Activated CD8-positive, alpha-beta memory T cell treated with anti-CD3 and anti-CD28 coated beads for 1 hour (primary cell): ENCODE measurements at regions not wholly inside any gene's neighbourhood (a gene's known extent, or its start where the extent isn't known, plus 50 kb on each side); places are given as distances from the start of the nearest gene placed in this dataset.
"Not testable (repeated sequence)": the region's sequence is repeated elsewhere in the genome, so short reads cannot be mapped to it uniquely, and the experiment has no call there.

Experiments used
- DNase-seq, 2 donors: peaks; one replicate each; pipeline ENCODE4 v3.0.0-alpha.2; 2020; ENCODE audit warnings: low read depth in 1 of 2; ENCODE audit errors: extremely low read depth in 1 of 2

DNA sequence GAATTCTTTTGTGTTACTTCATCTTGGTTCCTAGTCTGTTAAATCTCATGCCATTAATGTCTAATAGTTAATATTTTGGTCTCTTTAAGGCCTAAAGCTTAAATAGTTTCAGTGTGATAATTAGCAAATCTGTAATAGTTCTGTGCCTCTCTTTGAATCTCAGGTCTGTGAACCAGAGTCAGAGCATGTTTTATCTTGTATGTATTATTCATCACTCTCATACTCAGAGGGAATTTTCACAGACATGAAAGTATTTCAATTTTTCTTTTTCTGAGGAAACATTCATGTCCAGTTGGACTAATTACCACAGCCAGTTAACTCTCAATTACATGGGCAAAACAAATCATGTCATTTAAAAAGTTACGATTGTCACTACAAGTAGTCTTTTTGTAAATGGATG is 931.9 kb upstream of the SLC39A10 start:
- DNase-seq, result no peak

DNA sequence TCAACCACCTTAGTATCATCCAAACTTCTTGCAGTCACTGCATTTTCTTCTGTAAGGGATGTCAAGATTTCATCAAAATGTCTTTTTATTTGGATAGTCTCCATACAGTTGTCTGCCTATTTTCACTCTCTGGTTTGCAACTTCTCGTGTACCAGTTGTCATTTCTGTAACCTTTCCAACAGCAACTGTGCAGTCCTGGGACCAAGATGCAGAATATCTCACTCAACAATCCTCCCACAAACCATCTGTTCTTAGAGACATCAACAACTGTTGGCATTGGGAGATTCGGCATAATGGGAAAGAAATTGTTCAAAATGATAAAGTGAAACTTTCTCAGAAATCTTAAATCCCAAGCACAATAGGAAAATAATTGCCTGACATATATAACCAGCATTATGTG is 933.6 kb upstream of the SLC39A10 start:
- no peak for DNase-seq

DNA sequence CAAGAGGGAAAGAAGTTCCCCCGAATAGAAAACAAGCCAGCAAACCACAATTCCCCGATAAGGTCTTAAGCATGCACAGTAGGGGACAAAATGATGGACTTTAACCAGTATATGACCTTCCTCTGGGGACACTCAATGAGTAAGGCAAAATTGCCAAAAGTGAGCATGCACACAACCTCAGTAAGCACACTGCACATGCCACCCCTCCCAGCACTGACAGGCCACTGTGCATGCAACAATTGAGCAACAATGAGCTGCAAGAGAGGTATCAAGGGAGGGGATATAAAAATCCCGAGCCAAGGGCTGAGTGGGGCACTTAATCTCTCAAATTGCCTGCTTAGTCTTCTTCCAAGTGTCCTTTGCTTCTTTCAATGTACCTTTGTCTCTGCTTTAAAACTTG is 935.8 kb upstream of the SLC39A10 start:
- DNase-seq, result no peak

GRCh38 chr2:194720462-194720861 is 936.6 kb upstream of the SLC39A10 start:
- DNase-seq, result no peak

- DNase-seq, result no peak
These were observed 938.1 kb upstream of the SLC39A10 start for GRCh38 chr2:194718881-194719280.

- no peak for DNase-seq
These were observed 942.5 kb upstream of the SLC39A10 start for GRCh38 chr2:194714541-194714940.

DNA sequence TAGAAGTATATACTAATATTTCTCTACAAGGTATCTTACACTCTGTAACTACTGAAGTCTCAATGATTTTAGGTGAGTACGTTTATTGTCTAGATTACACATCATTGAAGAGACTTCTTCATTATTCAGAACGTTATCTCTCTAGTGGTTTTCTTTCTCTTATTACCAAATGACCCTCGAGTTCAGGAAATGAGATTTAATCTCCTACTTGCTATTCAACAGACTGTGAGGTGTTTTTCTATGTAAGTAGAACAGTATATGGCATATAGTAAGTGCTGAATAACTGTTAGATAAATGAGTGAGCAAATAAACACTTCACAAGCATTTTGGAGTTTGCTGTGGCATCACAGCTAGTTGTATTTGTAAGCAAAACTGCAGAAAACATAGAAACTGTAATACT is 947.2 kb upstream of the SLC39A10 start:
- DNase-seq, result no peak

GRCh38 chr2:194706179-194706578 is 950.8 kb upstream of the SLC39A10 start:
- DNase-seq, result no peak

DNA sequence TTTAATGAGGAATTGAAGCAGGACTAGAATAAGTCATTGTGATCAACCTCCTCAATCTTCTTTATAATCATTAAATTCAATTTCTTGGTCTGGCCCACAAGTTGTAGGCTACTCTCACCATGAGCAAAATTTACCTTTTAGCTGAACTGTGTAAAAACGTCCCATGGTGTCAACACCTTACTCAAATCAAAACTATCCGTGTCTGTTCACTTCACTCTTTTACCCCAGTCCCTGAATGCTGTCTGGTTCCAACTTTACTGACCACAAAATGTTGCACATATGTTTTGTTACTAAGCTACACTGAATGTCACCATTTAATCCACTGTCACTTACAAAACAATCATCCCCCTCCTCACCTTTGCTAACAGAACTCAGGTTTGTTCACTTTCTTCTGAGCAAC is 951.6 kb upstream of the SLC39A10 start:
- no peak for DNase-seq

- DNase-seq, result no peak
These were observed 956.3 kb upstream of the SLC39A10 start for GRCh38 chr2:194700726-194701125.

GRCh38 chr2:194700116-194700515 is 956.9 kb upstream of the SLC39A10 start:
- no peak for DNase-seq

DNA sequence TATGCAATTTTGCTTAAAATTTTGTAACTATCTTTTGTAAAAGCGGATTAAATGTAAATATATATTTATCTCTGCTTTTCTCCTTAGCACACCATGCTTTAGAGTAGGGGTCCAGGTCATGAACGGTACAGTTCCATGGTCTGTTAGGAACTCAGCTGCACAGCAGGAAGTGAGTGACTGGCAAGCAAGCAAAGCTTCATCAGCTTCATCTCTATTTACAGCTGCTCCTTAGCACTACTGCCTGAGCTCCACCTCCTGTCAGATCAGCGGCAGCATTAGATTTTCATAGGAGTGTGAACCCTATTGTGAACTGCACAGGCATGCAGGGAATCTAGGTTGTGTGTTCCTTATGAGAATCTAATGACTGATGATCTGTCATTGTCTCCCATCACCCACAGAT is 959.0 kb upstream of the SLC39A10 start:
- DNase-seq, result no peak

GRCh38 chr2:194697439-194697838 is 959.6 kb upstream of the SLC39A10 start:
- DNase-seq, result no peak

GRCh38 chr2:194696690-194697089 is 960.3 kb upstream of the SLC39A10 start:
- no peak for DNase-seq

- no peak for DNase-seq
These were observed 970.5 kb upstream of the SLC39A10 start for GRCh38 chr2:194686569-194686968.

DNA sequence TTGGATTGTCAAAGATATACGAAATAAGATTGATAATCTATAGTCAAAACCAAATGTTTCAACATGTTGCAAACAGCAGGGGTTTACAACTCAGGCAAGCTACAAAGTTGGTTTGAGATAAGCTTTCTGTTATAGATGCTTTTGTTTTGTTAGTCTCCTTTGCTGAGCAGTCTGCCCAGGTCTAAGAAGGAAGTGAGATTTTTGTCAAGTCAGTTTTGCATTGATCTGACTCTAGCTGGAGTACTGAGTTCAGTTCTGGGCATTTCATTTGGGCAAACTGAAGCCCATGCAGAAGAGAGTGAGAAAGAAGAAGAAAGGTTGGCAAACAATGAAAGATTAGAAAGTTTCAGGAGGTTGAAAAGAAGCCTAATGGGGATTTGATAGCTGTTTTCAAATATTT is 983.0 kb upstream of the SLC39A10 start:
- no peak for DNase-seq

DNA sequence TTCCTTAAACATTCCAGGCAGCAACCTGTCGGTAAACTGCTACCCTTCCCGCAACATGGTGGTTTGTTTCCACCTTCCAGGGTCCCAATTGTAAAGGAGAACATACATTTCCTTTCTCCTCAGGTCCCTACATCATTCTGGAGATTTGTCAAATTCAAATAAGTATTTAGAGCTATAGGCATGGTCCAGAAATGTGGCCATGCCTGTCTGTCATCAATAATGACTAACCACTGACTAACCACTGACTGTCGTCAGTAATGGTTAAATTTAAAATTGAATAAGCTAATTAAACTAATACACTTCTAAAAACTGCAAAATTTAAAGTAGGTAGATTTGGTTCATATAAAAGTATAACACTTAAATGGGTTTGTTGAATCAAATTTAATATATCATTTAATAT is 984.0 kb upstream of the SLC39A10 start:
- DNase-seq, result no peak

- DNase-seq, result no peak
These were observed 995.6 kb upstream of the SLC39A10 start for GRCh38 chr2:194661431-194661830.

GRCh38 chr2:194639057-194639456 is 1018.0 kb upstream of the SLC39A10 start:
- DNase-seq, result not testable (repeated sequence)

DNA sequence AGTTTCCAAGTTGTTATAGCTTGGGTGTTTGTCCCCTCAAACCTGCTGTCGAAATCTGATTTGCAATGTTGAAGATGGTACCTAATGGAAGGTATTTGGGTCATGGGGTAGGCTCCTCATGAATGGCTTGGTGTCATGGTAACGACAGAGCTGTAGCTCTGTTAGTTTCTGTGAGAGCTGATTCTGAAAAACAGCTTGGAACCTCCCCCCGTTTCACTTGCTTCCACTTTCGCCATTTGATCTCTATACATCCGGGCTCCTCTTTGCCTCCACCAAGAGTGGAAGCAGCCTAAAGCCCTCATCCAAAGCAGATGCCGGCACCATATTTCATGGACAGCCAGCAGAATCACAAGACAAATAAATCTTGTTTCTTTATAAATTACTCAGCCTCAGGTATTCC is 1035.1 kb upstream of the SLC39A10 start:
- no peak for DNase-seq

GRCh38 chr2:194619366-194619765 is 1037.7 kb upstream of the SLC39A10 start:
- no peak for DNase-seq

DNA sequence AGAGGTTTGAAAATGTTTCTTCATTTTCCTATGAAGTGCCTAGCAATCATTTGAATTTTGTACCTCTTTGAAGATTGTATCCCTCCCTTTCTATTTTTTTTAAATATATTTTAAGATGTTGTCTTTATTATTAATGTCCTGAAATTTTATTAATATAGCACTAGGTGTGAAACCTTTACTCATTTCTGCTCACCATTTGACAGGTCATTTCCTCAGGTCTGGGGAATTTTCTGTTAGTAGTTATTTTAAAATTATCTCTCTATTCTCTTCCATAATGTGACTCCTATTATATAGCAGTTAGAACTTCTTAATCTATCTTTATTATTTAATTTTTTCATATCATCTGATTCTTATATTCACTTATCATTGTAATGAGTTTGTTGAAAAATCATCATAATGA is 1038.6 kb upstream of the SLC39A10 start:
- DNase-seq, result no peak

DNA sequence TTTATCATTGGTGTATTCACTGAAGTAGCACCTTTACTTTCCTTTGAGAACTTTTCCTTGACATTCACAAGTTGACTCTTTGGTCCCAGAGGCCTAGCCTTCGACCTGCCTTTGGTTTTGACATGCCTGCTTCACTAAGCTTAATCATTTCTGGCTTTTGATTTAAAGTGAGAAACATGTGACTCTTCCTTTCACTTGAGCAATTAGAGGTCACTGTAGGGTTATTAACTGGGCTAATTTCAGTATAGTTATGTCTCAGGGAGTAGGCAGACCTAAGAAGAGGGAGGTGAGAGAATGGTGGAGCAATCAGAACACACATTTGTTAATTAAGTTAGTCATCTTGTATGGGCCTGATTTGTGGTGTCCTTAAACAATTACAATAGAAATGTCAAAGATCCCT is 1040.7 kb upstream of the SLC39A10 start:
- DNase-seq, result no peak

DNA sequence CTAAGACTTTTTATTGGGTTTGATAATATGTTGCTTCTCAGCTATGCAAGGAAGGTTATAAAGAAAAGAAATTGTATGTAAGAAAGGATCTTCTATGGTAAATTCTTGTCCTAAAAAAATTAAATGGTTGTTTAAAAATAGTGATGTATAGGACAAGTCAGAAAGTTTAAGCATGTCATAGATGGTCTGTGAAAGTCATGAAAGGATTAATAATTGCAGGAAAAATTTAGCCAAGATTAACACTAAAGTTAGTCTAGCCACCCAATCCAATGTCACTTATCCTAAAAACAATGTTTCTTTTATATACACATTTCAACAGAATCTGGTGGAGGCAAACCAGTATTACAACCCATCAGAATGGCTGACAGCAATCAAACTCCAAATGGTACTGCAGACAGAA is 1046.7 kb upstream of the SLC39A10 start:
- no peak for DNase-seq
